SW480 (cell line): ENCODE measurements at regions not wholly inside any gene's neighbourhood (a gene's known extent, or its start where the extent isn't known, plus 50 kb on each side); places are given as distances from the start of the nearest gene placed in this dataset.
"Not testable (repeated sequence)": the region's sequence is repeated elsewhere in the genome, so short reads cannot be mapped to it uniquely, and the experiment has no call there.

Experiments
- DNase-seq: peaks from one replicate; pipeline ENCODE4 v3.0.0-alpha.2; 2016; ENCODE audit warnings: low spot score

GRCh38 chr9:2496934-2497333 lies 124.7 kb upstream of the VLDLR start:
- DNase-seq = no peak

GRCh38 chr9:2497666-2498400 lies 123.8 kb upstream of the VLDLR start:
- no peak for DNase-seq

- no peak for DNase-seq
Measured at GRCh38 chr9:2502210-2502609, 119.4 kb upstream of the VLDLR start.

- DNase-seq = no peak
Measured at GRCh38 chr9:2502760-2503159, 118.8 kb upstream of the VLDLR start.

GRCh38 chr9:2506321-2506720 lies 115.3 kb upstream of the VLDLR start:
- no peak for DNase-seq

- DNase-seq = no peak
Measured at GRCh38 chr9:2523591-2523990, 98.0 kb upstream of the VLDLR start.

- DNase-seq = no peak
Measured at GRCh38 chr9:2524601-2525000, 97.0 kb upstream of the VLDLR start.

- no peak for DNase-seq
Measured at GRCh38 chr9:2525147-2525546, 96.4 kb upstream of the VLDLR start.

- DNase-seq = no peak
Measured at GRCh38 chr9:2526071-2526828, 95.3 kb upstream of the VLDLR start.

- no peak for DNase-seq
Measured at GRCh38 chr9:2531481-2531880, 90.1 kb upstream of the VLDLR start.

GRCh38 chr9:2536511-2536910 lies 85.1 kb upstream of the VLDLR start:
- no peak for DNase-seq

- DNase-seq = no peak
Measured at GRCh38 chr9:2545881-2546490, 75.6 kb upstream of the VLDLR start.

- not testable (repeated sequence) for DNase-seq
Measured at GRCh38 chr9:2555899-2556600, 65.5 kb upstream of the VLDLR start.

GRCh38 chr9:2557693-2558092 lies 63.9 kb upstream of the VLDLR start:
- DNase-seq = no peak

- no peak for DNase-seq
Measured at GRCh38 chr9:2559192-2560152, 62.1 kb upstream of the VLDLR start.

GRCh38 chr9:2560180-2560579 lies 61.4 kb upstream of the VLDLR start:
- no peak for DNase-seq

GRCh38 chr9:2565676-2566340 lies 55.8 kb upstream of the VLDLR start:
- no peak for DNase-seq

- DNase-seq = no peak
Measured at GRCh38 chr9:2567922-2568321, 53.7 kb upstream of the VLDLR start.

- DNase-seq = no peak
Measured at GRCh38 chr9:2568689-2569088, 52.9 kb upstream of the VLDLR start.

- DNase-seq = peak; percentile 90
Measured at GRCh38 chr9:2570615-2571479, 50.7 kb upstream of the VLDLR start.
